KOPT-K1 (cell line): ENCODE measurements at regions not wholly inside any gene's neighbourhood (a gene's known extent, or its start where the extent isn't known, plus 50 kb on each side); places are given as distances from the start of the nearest gene placed in this dataset.

Experiments
- H3K27ac ChIP-seq: fragments of 200-600 bp; sonication (generic); 2 replicates; pipeline ENCODE4 v1.5.1; 2016; ENCODE audit warnings: antibody characterized with exemption, mild to moderate bottlenecking, low read depth, low read length; ENCODE audit not compliant: poor library complexity, severe bottlenecking
- H3K36me3 ChIP-seq: fragments of 200-600 bp; sonication (generic); 2 replicates; pipeline ENCODE4 v1.5.1; 2017; ENCODE audit warnings: antibody characterized with exemption, mild to moderate bottlenecking, low read length, moderate library complexity; ENCODE audit not compliant: insufficient read depth
- H3K9me3 ChIP-seq: fragments of 200-600 bp; sonication (generic); 2 replicates; pipeline ENCODE4 v1.5.1; 2017; ENCODE audit warnings: antibody characterized with exemption, low read length, mild to moderate bottlenecking; ENCODE audit not compliant: insufficient read depth, poor library complexity, severe bottlenecking

- Histone ChIP-seq H3K36me3 (no peaks in the 10 kb centered on the region), H3K9me3 (no peaks in the 10 kb centered on the region), H3K27ac (no peak overlapping the region)
Observed at GRCh38 chr11:80041136-80042000, 600.5 kb upstream of the TENM4 start.

- no peak overlapping the region for H3K27ac ChIP-seq
- no peaks in the 10 kb centered on the region for H3K36me3 ChIP-seq
- H3K9me3 ChIP-seq = no peaks in the 10 kb centered on the region
Observed at GRCh38 chr11:80034801-80035200, 594.0 kb upstream of the TENM4 start.

- Histone ChIP-seq H3K9me3 (no peaks in the 10 kb centered on the region), H3K36me3 (no peaks in the 10 kb centered on the region), H3K27ac (no peak overlapping the region)
Observed at GRCh38 chr11:80031014-80031600, 590.3 kb upstream of the TENM4 start.

- no peak overlapping the region for H3K27ac ChIP-seq
- H3K36me3 ChIP-seq = no peaks in the 10 kb centered on the region
- no peaks in the 10 kb centered on the region for H3K9me3 ChIP-seq
Observed at GRCh38 chr11:80028998-80029397, 588.2 kb upstream of the TENM4 start.

GRCh38 chr11:80024119-80024518 is 583.3 kb upstream of the TENM4 start:
- no peaks in the 10 kb centered on the region for H3K36me3 ChIP-seq
- no peak overlapping the region for H3K27ac ChIP-seq

GRCh38 chr11:80023386-80023785 is 582.6 kb upstream of the TENM4 start:
- H3K36me3 ChIP-seq = no peaks in the 10 kb centered on the region
- no peaks in the 10 kb centered on the region for H3K9me3 ChIP-seq
- H3K27ac ChIP-seq = no peak overlapping the region

More at GRCh38 chr11:80024119-80024518, 583.3 kb upstream of the TENM4 start:
- no peaks in the 10 kb centered on the region for H3K9me3 ChIP-seq

- Histone ChIP-seq H3K36me3 (no peaks in the 10 kb centered on the region), H3K9me3 (no peaks in the 10 kb centered on the region), H3K27ac (no peak overlapping the region)
Observed at GRCh38 chr11:80010536-80010935, 569.7 kb upstream of the TENM4 start.

GRCh38 chr11:80009081-80009480 is 568.3 kb upstream of the TENM4 start:
- H3K9me3 ChIP-seq = no peaks in the 10 kb centered on the region
- H3K36me3 ChIP-seq = no peaks in the 10 kb centered on the region
- H3K27ac ChIP-seq = no peak overlapping the region

- no peak overlapping the region for H3K27ac ChIP-seq
- H3K9me3 ChIP-seq = no peaks in the 10 kb centered on the region
- no peaks in the 10 kb centered on the region for H3K36me3 ChIP-seq
Observed at GRCh38 chr11:80007616-80008015, 566.8 kb upstream of the TENM4 start.

GRCh38 chr11:79990141-79990540 is 549.3 kb upstream of the TENM4 start:
- Histone ChIP-seq H3K9me3 (no peaks in the 10 kb centered on the region), H3K27ac (no peak overlapping the region), H3K36me3 (no peaks in the 10 kb centered on the region)

GRCh38 chr11:79982185-79982584 is 541.4 kb upstream of the TENM4 start:
- no peaks in the 10 kb centered on the region for H3K9me3 ChIP-seq
- no peak overlapping the region for H3K27ac ChIP-seq
- no peaks in the 10 kb centered on the region for H3K36me3 ChIP-seq

GRCh38 chr11:79980916-79981315 is 540.1 kb upstream of the TENM4 start:
- no peak overlapping the region for H3K27ac ChIP-seq

GRCh38 chr11:79973721-79974617 is 533.1 kb upstream of the TENM4 start:
- no peaks in the 10 kb centered on the region for H3K9me3 ChIP-seq
- H3K27ac ChIP-seq = no peak overlapping the region
- H3K36me3 ChIP-seq = no peaks in the 10 kb centered on the region

More at GRCh38 chr11:79980916-79981315, 540.1 kb upstream of the TENM4 start:
- no peaks in the 10 kb centered on the region for H3K36me3 ChIP-seq
- H3K9me3 ChIP-seq = no peaks in the 10 kb centered on the region

- no peak overlapping the region for H3K27ac ChIP-seq
- H3K9me3 ChIP-seq = no peaks in the 10 kb centered on the region
- no peaks in the 10 kb centered on the region for H3K36me3 ChIP-seq
Observed at GRCh38 chr11:79971255-79971654, 530.4 kb upstream of the TENM4 start.

- Histone ChIP-seq H3K9me3 (no peaks in the 10 kb centered on the region), H3K27ac (no peak overlapping the region), H3K36me3 (no peaks in the 10 kb centered on the region)
Observed at GRCh38 chr11:79966592-79966991, 525.8 kb upstream of the TENM4 start.
